ENCODE measurements at regions not wholly inside any gene's neighbourhood (a gene's known extent, or its start where the extent isn't known, plus 50 kb on each side); places are given as distances from the start of the nearest gene placed in this dataset.

- no peaks in the 10 kb centered on the region for H3K36me3 ChIP-seq
- H3K4me1 ChIP-seq, result no peaks in the 10 kb centered on the region
- ATAC-seq (no peak), DNase-seq (no peak)
- no peak overlapping the region for H3K27ac ChIP-seq
- H3K9me3 ChIP-seq, result no peaks in the 10 kb centered on the region
- no peak for TF ChIP-seq CTCF (IDR thresholded peaks at IDR 0.05)
- intact Hi-C loops (cut with DNase I), result no loop called here
- peaks cover 0 to 9% (median 0%) of the 10 kb centered on the region in 7 donors for H3K27me3 ChIP-seq
- H3K4me3 ChIP-seq, result no peak overlapping the region
- WGBS, 2 donors, result 86 to 91% methylated on average over 5 of the region's 5 CpGs
These were observed 422.9 kb downstream of the TMEM114 start for GRCh38 chr16:8167436-8167835.

- Histone ChIP-seq H3K36me3 (no peaks in the 10 kb centered on the region), H3K4me3 (no peak overlapping the region), H3K9me3 (peaks cover 0 to 17% (median 0%) of the 10 kb centered on the region in 11 donors), H3K27me3 (peaks cover 0 to 5% (median 0%) of the 10 kb centered on the region in 7 donors), H3K27ac (no peak overlapping the region), H3K4me1 (no peaks in the 10 kb centered on the region)
- DNase-seq (no peak), ATAC-seq (no peak)
- 86 to 87% methylated on average over 5 of the region's 5 CpGs for WGBS, 2 donors
- no peak for TF ChIP-seq CTCF (IDR thresholded peaks at IDR 0.05)
- intact Hi-C loops (cut with DNase I), result no loop called here
These were observed 432.3 kb downstream of the TMEM114 start for GRCh38 chr16:8158051-8158450.

- no peak overlapping the region for H3K27ac ChIP-seq
- ATAC-seq, result no peak
These were observed 435.0 kb downstream of the TMEM114 start for GRCh38 chr16:8155275-8155674.

GRCh38 chr16:8146256-8147012 lies 443.9 kb downstream of the TMEM114 start:
- intact Hi-C loops (cut with DNase I), result no loop called here

More at GRCh38 chr16:8155275-8155674, 435.0 kb downstream of the TMEM114 start:
- Histone ChIP-seq H3K9me3 (peaks cover 0 to 23% (median 0%) of the 10 kb centered on the region in 11 donors), H3K4me3 (no peak overlapping the region), H3K27me3 (peaks cover 0 to 5% (median 0%) of the 10 kb centered on the region in 7 donors), H3K4me1 (no peaks in the 10 kb centered on the region), H3K36me3 (no peaks in the 10 kb centered on the region)
- intact Hi-C loops (cut with DNase I), result no loop called here
- WGBS, 2 donors, result 50 to 73% methylated on average over 2 of the region's 2 CpGs
- DNase-seq, result no peak
- TF ChIP-seq CTCF (IDR thresholded peaks at IDR 0.05), result no peak

More at GRCh38 chr16:8146256-8147012, 443.9 kb downstream of the TMEM114 start:
- no peak for DNase-seq
- Histone ChIP-seq H3K4me1 (no peaks in the 10 kb centered on the region), H3K9me3 (peaks cover 0 to 6% (median 0%) of the 10 kb centered on the region in 11 donors), H3K27ac (no peak overlapping the region), H3K36me3 (no peaks in the 10 kb centered on the region), H3K27me3 (no peaks in the 10 kb centered on the region), H3K4me3 (no peak overlapping the region)
- TF ChIP-seq CTCF (IDR thresholded peaks at IDR 0.05), result no peak
- no peak for ATAC-seq
- WGBS, 2 donors, result 84 to 88% methylated on average over 17 of the region's 17 CpGs
